ENCODE measurements at regions not wholly inside any gene's neighbourhood (a gene's known extent, or its start where the extent isn't known, plus 50 kb on each side); places are given as distances from the start of the nearest gene placed in this dataset.

- no peaks in the 10 kb centered on the region for H3K27me3 ChIP-seq (ENCODE audit: control insufficient read depth, insufficient read depth, low read length)
- TF ChIP-seq CTCF (IDR thresholded peaks at IDR 0.05), result no peak
Observed at GRCh38 chr11:119983240-119983732, 154.6 kb downstream of the TRIM29 start.

GRCh38 chr11:119982517-119983239, 155.2 kb downstream of the TRIM29 start:
- Histone ChIP-seq H3K27ac (no peak overlapping the region), H3K9me3 (ENCODE audit: control insufficient read depth, low read length) (no peaks in the 10 kb centered on the region), H3K36me3 (ENCODE audit: control insufficient read depth, insufficient read depth, low read length) (no peaks in the 10 kb centered on the region), H3K4me3 (ENCODE audit: low read depth, low read length) (no peak overlapping the region), H3K79me2 (no peaks in the 10 kb centered on the region), H3K4me2 (ENCODE audit: low read length) (no peak overlapping the region), H2AFZ (no peak overlapping the region), H3K27me3 (ENCODE audit: control insufficient read depth, insufficient read depth, low read length) (no peaks in the 10 kb centered on the region), H3K4me1 (no peaks in the 10 kb centered on the region), H3K9ac (no peak overlapping the region)
- no peak for TF ChIP-seq CTCF (IDR thresholded peaks at IDR 0.05)

More at GRCh38 chr11:119983240-119983732, 154.6 kb downstream of the TRIM29 start:
- Histone ChIP-seq H3K9me3 (ENCODE audit: control insufficient read depth, low read length) (no peaks in the 10 kb centered on the region), H3K27ac (no peak overlapping the region), H3K79me2 (no peaks in the 10 kb centered on the region), H3K4me3 (ENCODE audit: low read depth, low read length) (no peak overlapping the region), H2AFZ (no peak overlapping the region), H3K4me2 (ENCODE audit: low read length) (no peak overlapping the region), H3K4me1 (no peaks in the 10 kb centered on the region), H3K36me3 (ENCODE audit: control insufficient read depth, insufficient read depth, low read length) (no peaks in the 10 kb centered on the region), H3K9ac (no peak overlapping the region)

DNA sequence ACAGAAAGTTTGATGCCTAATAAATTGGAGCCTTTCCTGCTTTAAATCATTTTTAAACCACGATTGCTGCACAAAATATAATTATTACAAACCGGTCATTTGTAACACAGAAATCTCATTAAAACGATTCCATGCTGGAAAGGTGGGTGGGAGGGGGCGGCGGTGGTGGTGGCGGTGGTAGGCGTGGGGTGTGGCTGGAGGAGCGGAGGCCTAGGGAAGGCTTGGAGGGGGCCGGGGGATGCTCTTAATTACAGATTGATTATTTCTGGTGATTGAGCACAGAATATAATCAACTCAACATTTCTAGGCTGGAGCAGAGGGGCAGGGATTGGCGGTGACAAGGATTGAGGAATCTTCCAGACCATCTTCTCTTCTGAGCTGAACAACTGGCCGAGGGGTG, 157.5 kb downstream of the TRIM29 start:
- Histone ChIP-seq H3K4me1 (no peaks in the 10 kb centered on the region), H3K27ac (no peak overlapping the region), H3K9ac (no peak overlapping the region), H3K9me3 (ENCODE audit: control insufficient read depth, low read length) (no peaks in the 10 kb centered on the region), H3K36me3 (ENCODE audit: control insufficient read depth, insufficient read depth, low read length) (no peaks in the 10 kb centered on the region), H3K79me2 (no peaks in the 10 kb centered on the region), H3K4me2 (ENCODE audit: low read length) (no peak overlapping the region), H2AFZ (no peak overlapping the region), H3K27me3 (ENCODE audit: control insufficient read depth, insufficient read depth, low read length) (no peaks in the 10 kb centered on the region), H3K4me3 (ENCODE audit: low read depth, low read length) (no peak overlapping the region)
- TF ChIP-seq CTCF (IDR thresholded peaks at IDR 0.05), result no peak

DNA sequence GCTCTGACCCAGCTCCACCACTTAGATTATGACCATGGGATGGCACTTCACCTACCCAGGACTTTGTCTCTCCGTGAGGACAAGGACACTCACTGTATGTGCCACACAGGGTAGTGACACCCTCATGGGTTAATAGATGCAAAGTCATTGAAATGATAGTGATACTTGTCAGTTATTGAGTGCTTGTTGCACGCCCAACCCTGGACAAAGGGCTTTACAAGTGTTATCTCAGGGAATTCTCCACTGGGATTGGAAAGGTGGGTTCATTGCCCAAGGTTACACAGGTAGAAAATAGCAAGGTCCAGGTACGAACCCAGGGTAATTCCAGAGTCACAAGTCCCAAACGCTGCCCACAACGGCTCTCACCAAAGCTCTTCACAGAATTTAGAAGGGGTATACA, 158.2 kb downstream of the TRIM29 start:
- no peaks in the 10 kb centered on the region for H3K9me3 ChIP-seq (ENCODE audit: control insufficient read depth, low read length)
- no peak overlapping the region for H3K4me3 ChIP-seq (ENCODE audit: low read depth, low read length)
- H3K27me3 ChIP-seq (ENCODE audit: control insufficient read depth, insufficient read depth, low read length), result no peaks in the 10 kb centered on the region
- no peaks in the 10 kb centered on the region for H3K4me1 ChIP-seq
- no peak overlapping the region for H3K27ac ChIP-seq
- H3K4me2 ChIP-seq (ENCODE audit: low read length), result no peak overlapping the region
- H3K9ac ChIP-seq, result no peak overlapping the region
- no peak for TF ChIP-seq CTCF (IDR thresholded peaks at IDR 0.05)
- no peaks in the 10 kb centered on the region for H3K79me2 ChIP-seq
- no peak overlapping the region for H2AFZ ChIP-seq
- H3K36me3 ChIP-seq (ENCODE audit: control insufficient read depth, insufficient read depth, low read length), result no peaks in the 10 kb centered on the region

DNA sequence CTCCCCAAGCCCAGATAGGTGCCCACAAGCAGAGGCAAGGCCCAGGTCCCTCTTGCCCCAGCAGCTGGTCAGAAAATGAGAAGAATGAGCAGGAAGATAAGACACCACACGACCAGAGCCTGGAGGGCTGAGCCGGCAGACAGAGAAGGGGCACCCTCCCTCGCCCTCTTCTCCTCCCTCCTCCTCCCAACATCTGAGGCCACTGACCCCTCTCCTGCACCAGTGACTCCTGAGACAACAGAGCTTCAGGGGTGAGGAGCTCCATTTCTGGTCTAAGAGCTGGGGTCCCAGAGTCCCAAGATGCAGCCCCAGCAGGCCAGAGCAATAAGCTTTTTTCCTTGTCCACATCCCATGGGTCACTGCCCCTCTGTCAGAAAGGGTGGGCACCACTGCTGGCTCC, 159.2 kb downstream of the TRIM29 start:
- TF ChIP-seq CTCF (IDR thresholded peaks at IDR 0.05), result no peak
- Histone ChIP-seq H3K79me2 (no peaks in the 10 kb centered on the region), H2AFZ (no peak overlapping the region), H3K9me3 (ENCODE audit: control insufficient read depth, low read length) (no peaks in the 10 kb centered on the region), H3K36me3 (ENCODE audit: control insufficient read depth, insufficient read depth, low read length) (no peaks in the 10 kb centered on the region), H3K27ac (no peak overlapping the region), H3K9ac (no peak overlapping the region), H3K4me1 (no peaks in the 10 kb centered on the region), H3K27me3 (ENCODE audit: control insufficient read depth, insufficient read depth, low read length) (no peaks in the 10 kb centered on the region), H3K4me3 (ENCODE audit: low read depth, low read length) (no peak overlapping the region), H3K4me2 (ENCODE audit: low read length) (no peak overlapping the region)

Data from parathyroid adenoma (tissue), 2 donors.